Retinal pigment epithelial cell (primary cell): ENCODE measurements at regions not wholly inside any gene's neighbourhood (a gene's known extent, or its start where the extent isn't known, plus 50 kb on each side); places are given as distances from the start of the nearest gene placed in this dataset.

ENCODE experiments used
- DNase-seq: peaks from one replicate; pipeline ENCODE4 v3.0.0-alpha.2; 2010; ENCODE audit warnings: low read depth
- H3K4me3 ChIP-seq: 2 replicates; pipeline ENCODE4 v1.5.1; 2011; ENCODE audit warnings: mild to moderate bottlenecking, low read length, control low read depth, moderate library complexity
- TF ChIP-seq, protein P1 (sequence below): conservative IDR thresholded peaks from 2 replicates; pipeline ENCODE4 v1.5.1; 2011; ENCODE audit warnings: low read depth, low read length, control low read depth, inconsistent platforms

DNA sequence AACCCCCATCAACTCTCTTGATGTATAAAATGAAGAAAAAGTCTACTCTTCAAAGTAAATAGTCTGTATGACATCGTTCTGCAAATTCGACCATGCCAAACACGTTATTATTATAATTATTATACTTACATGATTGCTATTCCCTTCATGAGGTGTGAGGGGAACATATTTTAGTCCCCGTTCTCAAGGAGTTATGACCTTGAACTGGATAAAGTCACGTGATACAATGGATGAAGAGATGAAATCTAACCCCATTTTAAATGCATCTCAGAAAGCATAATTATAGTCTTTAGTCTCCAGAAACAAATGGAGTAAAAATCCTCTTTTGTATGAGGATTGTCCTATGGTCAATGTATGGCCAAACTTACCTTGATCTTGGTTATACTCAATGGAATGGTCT lies 250.3 kb downstream of the HS3ST1 start:
- no peak for DNase-seq
- no peak overlapping the region for H3K4me3 ChIP-seq
- TF ChIP-seq, protein P1, sequence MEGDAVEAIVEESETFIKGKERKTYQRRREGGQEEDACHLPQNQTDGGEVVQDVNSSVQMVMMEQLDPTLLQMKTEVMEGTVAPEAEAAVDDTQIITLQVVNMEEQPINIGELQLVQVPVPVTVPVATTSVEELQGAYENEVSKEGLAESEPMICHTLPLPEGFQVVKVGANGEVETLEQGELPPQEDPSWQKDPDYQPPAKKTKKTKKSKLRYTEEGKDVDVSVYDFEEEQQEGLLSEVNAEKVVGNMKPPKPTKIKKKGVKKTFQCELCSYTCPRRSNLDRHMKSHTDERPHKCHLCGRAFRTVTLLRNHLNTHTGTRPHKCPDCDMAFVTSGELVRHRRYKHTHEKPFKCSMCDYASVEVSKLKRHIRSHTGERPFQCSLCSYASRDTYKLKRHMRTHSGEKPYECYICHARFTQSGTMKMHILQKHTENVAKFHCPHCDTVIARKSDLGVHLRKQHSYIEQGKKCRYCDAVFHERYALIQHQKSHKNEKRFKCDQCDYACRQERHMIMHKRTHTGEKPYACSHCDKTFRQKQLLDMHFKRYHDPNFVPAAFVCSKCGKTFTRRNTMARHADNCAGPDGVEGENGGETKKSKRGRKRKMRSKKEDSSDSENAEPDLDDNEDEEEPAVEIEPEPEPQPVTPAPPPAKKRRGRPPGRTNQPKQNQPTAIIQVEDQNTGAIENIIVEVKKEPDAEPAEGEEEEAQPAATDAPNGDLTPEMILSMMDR, result no peak

- H3K4me3 ChIP-seq, result no peak overlapping the region
- TF ChIP-seq, protein P1, result no peak
- no peak for DNase-seq
Observed at GRCh38 chr4:11175374-11175773, 253.3 kb downstream of the HS3ST1 start.

- TF ChIP-seq, protein P1, result no peak
- DNase-seq, result no peak
- H3K4me3 ChIP-seq, result no peak overlapping the region
Observed at GRCh38 chr4:11166606-11167005, 262.1 kb downstream of the HS3ST1 start.

DNA sequence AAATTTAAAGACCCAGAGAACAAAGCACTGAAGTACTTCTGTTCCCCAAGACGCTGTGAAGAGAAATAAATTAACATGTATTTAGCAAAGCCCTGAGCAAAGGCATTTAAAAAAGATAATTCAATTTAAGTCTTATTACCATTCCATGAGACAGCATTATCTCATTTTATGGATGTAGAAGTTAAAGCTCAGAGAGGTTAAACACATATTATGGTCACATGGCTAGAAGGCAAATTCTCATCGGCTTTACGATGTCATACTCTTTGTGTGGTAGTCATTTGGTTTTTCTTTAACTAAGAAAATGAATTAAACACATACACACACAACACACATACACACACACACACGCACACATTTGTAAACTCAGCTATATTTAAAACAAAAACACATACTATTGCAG lies 262.7 kb downstream of the HS3ST1 start:
- TF ChIP-seq, protein P1, result no peak
- no peak overlapping the region for H3K4me3 ChIP-seq
- no peak for DNase-seq

GRCh38 chr4:11165052-11165451 lies 263.6 kb downstream of the HS3ST1 start:
- TF ChIP-seq, protein P1, result no peak
- DNase-seq, result peak; percentile 37
- no peak overlapping the region for H3K4me3 ChIP-seq

DNA sequence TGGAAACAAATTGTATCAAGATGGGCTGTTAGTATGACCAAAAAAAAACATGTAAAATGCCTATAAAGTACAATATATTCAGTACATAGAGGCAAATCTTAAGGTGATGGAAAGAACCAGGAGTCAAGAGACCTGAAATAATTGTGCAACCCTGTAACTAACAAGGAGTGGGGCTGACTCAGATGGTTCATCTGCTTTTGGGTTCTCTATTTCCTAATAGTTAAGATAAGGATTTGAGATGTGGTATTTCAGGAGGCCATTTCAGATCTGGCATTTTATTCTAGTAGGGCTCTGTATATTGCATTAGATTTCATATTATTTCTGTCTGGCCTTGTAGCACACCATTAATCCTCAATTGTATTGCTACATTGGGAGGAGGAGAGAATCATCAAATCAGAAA lies 268.4 kb downstream of the HS3ST1 start:
- DNase-seq, result no peak
- TF ChIP-seq, protein P1, result no peak
- no peak overlapping the region for H3K4me3 ChIP-seq

- TF ChIP-seq, protein P1, result no peak
- no peak overlapping the region for H3K4me3 ChIP-seq
- no peak for DNase-seq
Observed at GRCh38 chr4:11158971-11159370, 269.7 kb downstream of the HS3ST1 start.
